Breast epithelium (tissue), 3 donors: ENCODE measurements at regions not wholly inside any gene's neighbourhood (a gene's known extent, or its start where the extent isn't known, plus 50 kb on each side); places are given as distances from the start of the nearest gene placed in this dataset.

Source experiments
- CTCF ChIP-seq, 3 donors: fragments of 450-650 bp; IDR thresholded peaks; one replicate each; pipeline ENCODE4 v1.5.1; 2016 to 2017; ENCODE audit warnings: antibody characterized with exemption in 3 of 3, mild to moderate bottlenecking in 3 of 3, moderate library complexity in 3 of 3
- POLR2AphosphoS5 ChIP-seq, 3 donors: sonication (generic); formaldehyde crosslinking; IDR thresholded peaks; one replicate each; pipeline ENCODE4 v1.6.1; 2017; ENCODE audit warnings: antibody characterized with exemption in 3 of 3

DNA sequence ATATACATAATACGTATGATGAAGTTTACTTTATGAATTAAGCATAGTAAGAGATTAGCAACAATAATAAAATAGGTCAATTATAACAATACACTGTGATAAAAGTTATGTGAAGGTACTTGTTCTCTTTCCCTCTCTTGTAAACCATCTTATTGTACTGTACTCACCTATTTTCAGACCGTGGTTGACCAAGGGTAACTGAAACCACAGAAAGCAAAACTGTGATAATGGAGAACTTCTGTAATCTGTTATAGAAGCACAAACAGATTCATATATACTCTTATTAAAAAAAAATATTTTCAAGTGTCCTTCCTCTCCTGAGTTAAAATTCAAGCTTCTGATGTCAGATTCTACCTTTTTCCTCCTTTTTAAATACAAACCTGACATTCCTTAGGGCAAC, 1247.8 kb upstream of the SORCS1 start:
- TF ChIP-seq CTCF (IDR thresholded peaks at IDR 0.05) (no peak), POLR2AphosphoS5 (IDR thresholded peaks at IDR 0.05) (no peak)
